Stomach (tissue), 4 donors: ENCODE measurements at regions not wholly inside any gene's neighbourhood (a gene's known extent, or its start where the extent isn't known, plus 50 kb on each side); places are given as distances from the start of the nearest gene placed in this dataset.
"Not testable (repeated sequence)": the region's sequence is repeated elsewhere in the genome, so short reads cannot be mapped to it uniquely, and the experiment has no call there.

ENCODE experiments used
- CTCF ChIP-seq, 7 experiments: fragments of 450-650 bp in 4 of 7; fragments of 200-600 bp in 3 of 7; sonication (generic) in 3 of 7; IDR thresholded peaks; one replicate each; pipeline ENCODE4 v1.5.1; 2016 to 2019; ENCODE audit warnings: antibody characterized with exemption in 7 of 7, control low read depth in 2 of 7, mild to moderate bottlenecking in 1 of 7
- EP300 ChIP-seq: sonication (generic); formaldehyde crosslinking; IDR thresholded peaks from one replicate; pipeline ENCODE4 v1.6.1; 2017; ENCODE audit warnings: antibody characterized with exemption
- POLR2A ChIP-seq, 4 donors: fragments of 450-650 bp; IDR thresholded peaks; one replicate each; pipeline ENCODE4 v1.6.1; 2016; ENCODE audit warnings: antibody characterized with exemption in 4 of 4, control low read depth in 2 of 4, mild to moderate bottlenecking in 1 of 4, moderate library complexity in 1 of 4

- not testable (repeated sequence) for TF ChIP-seq CTCF (IDR thresholded peaks at IDR 0.05); POLR2A (IDR thresholded peaks at IDR 0.05); EP300
Measured at GRCh38 chr7:146019041-146020004, 97.3 kb upstream of the CNTNAP2 start.
